ENCODE measurements at regions not wholly inside any gene's neighbourhood (a gene's known extent, or its start where the extent isn't known, plus 50 kb on each side); places are given as distances from the start of the nearest gene placed in this dataset.

DNA sequence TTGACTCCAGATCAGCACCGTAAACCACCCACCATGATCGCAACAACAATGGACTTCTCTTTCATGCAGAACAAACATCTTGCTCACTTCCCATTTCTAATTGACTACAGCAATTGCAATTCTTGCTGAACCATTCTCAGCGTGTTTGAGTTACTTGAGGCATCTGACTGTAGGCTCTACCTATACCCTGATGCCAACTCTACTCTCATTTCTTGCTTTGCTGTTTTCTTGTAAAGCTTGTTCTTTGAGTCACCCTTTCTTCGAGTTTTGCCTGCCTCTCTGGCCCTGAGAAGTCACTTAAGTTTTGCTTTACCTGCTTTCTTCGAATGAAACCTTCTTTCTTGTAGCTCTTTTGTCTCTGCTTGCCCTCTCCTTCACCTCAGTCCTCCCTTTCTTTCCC, 160.5 kb upstream of the RND3 start:
- Histone ChIP-seq H3K79me2 (no peaks in the 10 kb centered on the region), H3K4me2 (ENCODE audit: low read length) (no peak overlapping the region), H3K9ac (no peak overlapping the region), H3K36me3 (ENCODE audit: control insufficient read depth, insufficient read depth, low read length) (no peaks in the 10 kb centered on the region), H3K27ac (no peak overlapping the region), H3K9me3 (ENCODE audit: control insufficient read depth, low read length) (no peaks in the 10 kb centered on the region), H3K4me1 (no peaks in the 10 kb centered on the region), H3K27me3 (ENCODE audit: control insufficient read depth, insufficient read depth, low read length) (no peaks in the 10 kb centered on the region), H3K4me3 (ENCODE audit: low read depth, low read length) (no peak overlapping the region), H2AFZ (no peak overlapping the region)
- TF ChIP-seq, protein P1, sequence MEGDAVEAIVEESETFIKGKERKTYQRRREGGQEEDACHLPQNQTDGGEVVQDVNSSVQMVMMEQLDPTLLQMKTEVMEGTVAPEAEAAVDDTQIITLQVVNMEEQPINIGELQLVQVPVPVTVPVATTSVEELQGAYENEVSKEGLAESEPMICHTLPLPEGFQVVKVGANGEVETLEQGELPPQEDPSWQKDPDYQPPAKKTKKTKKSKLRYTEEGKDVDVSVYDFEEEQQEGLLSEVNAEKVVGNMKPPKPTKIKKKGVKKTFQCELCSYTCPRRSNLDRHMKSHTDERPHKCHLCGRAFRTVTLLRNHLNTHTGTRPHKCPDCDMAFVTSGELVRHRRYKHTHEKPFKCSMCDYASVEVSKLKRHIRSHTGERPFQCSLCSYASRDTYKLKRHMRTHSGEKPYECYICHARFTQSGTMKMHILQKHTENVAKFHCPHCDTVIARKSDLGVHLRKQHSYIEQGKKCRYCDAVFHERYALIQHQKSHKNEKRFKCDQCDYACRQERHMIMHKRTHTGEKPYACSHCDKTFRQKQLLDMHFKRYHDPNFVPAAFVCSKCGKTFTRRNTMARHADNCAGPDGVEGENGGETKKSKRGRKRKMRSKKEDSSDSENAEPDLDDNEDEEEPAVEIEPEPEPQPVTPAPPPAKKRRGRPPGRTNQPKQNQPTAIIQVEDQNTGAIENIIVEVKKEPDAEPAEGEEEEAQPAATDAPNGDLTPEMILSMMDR (IDR thresholded peaks at IDR 0.05): no peak

- Histone ChIP-seq H3K79me2 (no peaks in the 10 kb centered on the region), H3K9ac (no peak overlapping the region), H3K27me3 (ENCODE audit: control insufficient read depth, insufficient read depth, low read length) (no peaks in the 10 kb centered on the region), H3K4me1 (no peaks in the 10 kb centered on the region), H3K4me2 (ENCODE audit: low read length) (no peak overlapping the region), H3K9me3 (ENCODE audit: control insufficient read depth, low read length) (no peaks in the 10 kb centered on the region), H3K27ac (no peak overlapping the region), H3K4me3 (ENCODE audit: low read depth, low read length) (no peak overlapping the region), H3K36me3 (ENCODE audit: control insufficient read depth, insufficient read depth, low read length) (no peaks in the 10 kb centered on the region), H2AFZ (no peak overlapping the region)
- TF ChIP-seq, protein P1 (IDR thresholded peaks at IDR 0.05): no peak
These were observed 159.3 kb upstream of the RND3 start for GRCh38 chr2:150646746-150647145.

DNA sequence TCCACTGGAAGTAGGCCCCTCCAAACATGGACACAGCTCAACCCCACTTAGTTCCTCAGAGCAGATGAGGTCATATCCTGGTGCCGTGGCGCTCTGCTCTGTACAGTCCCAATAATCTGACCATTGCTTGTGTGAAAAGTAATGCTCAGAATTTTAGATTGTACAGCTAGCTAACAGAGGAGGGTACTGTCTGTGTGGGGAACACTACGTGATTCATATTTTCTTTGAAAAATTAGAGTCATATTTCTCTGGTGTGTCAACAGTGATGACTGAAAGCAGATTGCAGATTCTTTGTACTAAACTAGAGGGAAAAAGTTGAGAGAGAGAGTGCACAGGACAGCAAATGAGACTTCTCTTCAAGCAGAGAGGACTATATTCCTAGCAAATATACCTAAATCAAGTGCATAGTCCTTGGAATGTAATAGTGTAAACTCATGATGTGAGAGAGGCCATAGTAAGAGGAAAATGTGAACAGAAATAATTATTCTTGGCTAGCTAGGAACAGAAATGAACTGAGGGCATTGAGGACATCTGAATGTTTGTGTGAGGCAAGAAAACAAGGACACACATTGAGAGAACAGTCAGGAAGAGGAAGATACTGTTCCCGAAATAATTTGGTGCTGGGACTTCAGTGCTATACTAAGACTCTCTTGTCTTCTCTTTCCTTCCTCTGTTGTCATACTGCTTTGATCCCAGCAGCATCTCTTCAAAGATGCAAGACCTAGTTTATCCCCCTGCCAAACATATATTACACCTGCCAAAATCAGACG, 157.0 kb upstream of the RND3 start:
- no peak overlapping the region for H3K4me3 ChIP-seq (ENCODE audit: low read depth, low read length)
- H3K27ac ChIP-seq: no peak overlapping the region
- TF ChIP-seq, protein P1 (IDR thresholded peaks at IDR 0.05): no peak
- H3K9me3 ChIP-seq (ENCODE audit: control insufficient read depth, low read length): no peaks in the 10 kb centered on the region
- no peak overlapping the region for H3K4me2 ChIP-seq (ENCODE audit: low read length)
- no peak overlapping the region for H3K9ac ChIP-seq
- no peaks in the 10 kb centered on the region for H3K36me3 ChIP-seq (ENCODE audit: control insufficient read depth, insufficient read depth, low read length)
- H2AFZ ChIP-seq: no peak overlapping the region
- H3K27me3 ChIP-seq (ENCODE audit: control insufficient read depth, insufficient read depth, low read length): no peaks in the 10 kb centered on the region
- H3K79me2 ChIP-seq: no peaks in the 10 kb centered on the region
- no peaks in the 10 kb centered on the region for H3K4me1 ChIP-seq

DNA sequence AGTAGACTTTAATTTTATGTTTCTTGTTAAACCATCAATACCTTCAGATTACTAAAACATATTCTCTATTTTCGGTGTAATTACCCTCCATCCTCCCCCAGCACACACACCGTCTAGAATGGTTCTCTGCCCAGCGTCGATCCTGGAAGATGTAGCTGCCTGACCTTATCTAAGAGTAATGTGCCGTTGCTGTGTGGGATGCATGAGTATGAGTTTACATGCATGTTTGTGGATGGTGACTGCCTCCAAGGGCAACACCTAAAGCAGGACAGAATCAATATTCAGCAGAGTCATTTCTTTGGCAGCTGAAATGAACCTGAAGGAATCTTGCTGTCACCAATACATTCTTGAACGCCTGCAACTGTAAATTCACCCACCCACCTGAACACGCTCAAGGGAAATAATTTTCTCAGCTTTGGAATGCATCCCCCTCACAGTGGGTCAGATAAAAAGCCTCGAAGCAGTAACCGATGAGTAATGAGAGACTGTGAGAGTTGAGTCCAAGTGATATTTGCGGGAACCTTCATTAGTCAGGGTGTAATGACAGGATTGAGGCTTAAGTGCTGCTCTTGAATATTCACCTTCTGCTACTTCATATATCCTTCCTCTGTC, 155.8 kb upstream of the RND3 start:
- TF ChIP-seq, protein P1 (IDR thresholded peaks at IDR 0.05): no peak

More for the DNA sequence above, 155.8 kb upstream of the RND3 start:
- Histone ChIP-seq H3K9me3 (ENCODE audit: control insufficient read depth, low read length) (no peaks in the 10 kb centered on the region), H3K79me2 (no peaks in the 10 kb centered on the region), H3K4me2 (ENCODE audit: low read length) (no peak overlapping the region), H3K4me1 (no peaks in the 10 kb centered on the region), H3K9ac (no peak overlapping the region), H2AFZ (no peak overlapping the region), H3K36me3 (ENCODE audit: control insufficient read depth, insufficient read depth, low read length) (no peaks in the 10 kb centered on the region), H3K27ac (no peak overlapping the region), H3K4me3 (ENCODE audit: low read depth, low read length) (no peak overlapping the region), H3K27me3 (ENCODE audit: control insufficient read depth, insufficient read depth, low read length) (no peaks in the 10 kb centered on the region)
